ENCODE measurements at regions not wholly inside any gene's neighbourhood (a gene's known extent, or its start where the extent isn't known, plus 50 kb on each side); places are given as distances from the start of the nearest gene placed in this dataset.

DNA sequence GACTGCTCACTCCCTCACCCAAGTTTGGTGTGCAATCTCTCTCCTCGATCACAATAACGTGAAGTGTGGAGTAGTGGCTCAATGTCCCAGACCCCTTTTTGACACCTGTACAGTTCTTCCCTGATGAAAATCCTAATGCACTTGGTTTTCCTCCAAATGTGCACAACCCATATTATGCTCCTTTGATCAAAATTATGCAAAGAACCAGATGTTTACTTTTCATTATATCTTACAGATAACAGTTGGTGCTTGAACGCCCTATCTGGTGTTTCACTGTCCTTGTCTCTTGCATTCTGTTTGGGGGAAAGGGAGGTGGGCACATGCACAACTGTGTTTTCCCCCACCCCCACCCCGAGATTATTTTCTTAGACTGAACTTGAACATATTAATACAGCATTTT lies 85.0 kb upstream of the CREB1 start:
- TF ChIP-seq, protein P1, sequence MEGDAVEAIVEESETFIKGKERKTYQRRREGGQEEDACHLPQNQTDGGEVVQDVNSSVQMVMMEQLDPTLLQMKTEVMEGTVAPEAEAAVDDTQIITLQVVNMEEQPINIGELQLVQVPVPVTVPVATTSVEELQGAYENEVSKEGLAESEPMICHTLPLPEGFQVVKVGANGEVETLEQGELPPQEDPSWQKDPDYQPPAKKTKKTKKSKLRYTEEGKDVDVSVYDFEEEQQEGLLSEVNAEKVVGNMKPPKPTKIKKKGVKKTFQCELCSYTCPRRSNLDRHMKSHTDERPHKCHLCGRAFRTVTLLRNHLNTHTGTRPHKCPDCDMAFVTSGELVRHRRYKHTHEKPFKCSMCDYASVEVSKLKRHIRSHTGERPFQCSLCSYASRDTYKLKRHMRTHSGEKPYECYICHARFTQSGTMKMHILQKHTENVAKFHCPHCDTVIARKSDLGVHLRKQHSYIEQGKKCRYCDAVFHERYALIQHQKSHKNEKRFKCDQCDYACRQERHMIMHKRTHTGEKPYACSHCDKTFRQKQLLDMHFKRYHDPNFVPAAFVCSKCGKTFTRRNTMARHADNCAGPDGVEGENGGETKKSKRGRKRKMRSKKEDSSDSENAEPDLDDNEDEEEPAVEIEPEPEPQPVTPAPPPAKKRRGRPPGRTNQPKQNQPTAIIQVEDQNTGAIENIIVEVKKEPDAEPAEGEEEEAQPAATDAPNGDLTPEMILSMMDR (IDR thresholded peaks at IDR 0.05), result no peak
- no peak for TF ChIP-seq POLR2A (IDR thresholded peaks at IDR 0.05)
